CD4-positive, alpha-beta T cell treated with Interleukin-21 for 1 hour (primary cell): ENCODE measurements at regions not wholly inside any gene's neighbourhood (a gene's known extent, or its start where the extent isn't known, plus 50 kb on each side); places are given as distances from the start of the nearest gene placed in this dataset.
"Not testable (repeated sequence)": the region's sequence is repeated elsewhere in the genome, so short reads cannot be mapped to it uniquely, and the experiment has no call there.

Experiments
- DNase-seq: peaks from one replicate; pipeline ENCODE4 v3.0.0-alpha.2; 2020

DNA sequence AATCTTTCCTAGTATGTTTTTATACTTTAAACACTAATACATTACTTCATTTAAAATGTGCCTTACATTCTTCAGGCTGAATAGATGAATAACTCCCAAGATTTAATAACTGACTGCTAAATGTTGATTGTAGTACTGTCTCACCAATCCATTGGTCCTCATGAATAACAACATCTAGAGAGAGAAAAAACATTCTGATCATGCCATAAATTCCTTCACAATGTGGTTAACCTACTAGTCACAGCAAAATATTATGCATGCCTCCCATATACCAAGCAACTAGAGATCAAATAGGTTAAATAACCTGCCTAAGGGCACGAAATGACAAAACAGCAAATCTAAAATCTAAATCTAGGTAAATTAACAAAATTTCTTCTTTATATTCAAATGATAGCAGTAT, 66.2 kb downstream of the SYT15 start:
- not testable (repeated sequence) for DNase-seq

DNA sequence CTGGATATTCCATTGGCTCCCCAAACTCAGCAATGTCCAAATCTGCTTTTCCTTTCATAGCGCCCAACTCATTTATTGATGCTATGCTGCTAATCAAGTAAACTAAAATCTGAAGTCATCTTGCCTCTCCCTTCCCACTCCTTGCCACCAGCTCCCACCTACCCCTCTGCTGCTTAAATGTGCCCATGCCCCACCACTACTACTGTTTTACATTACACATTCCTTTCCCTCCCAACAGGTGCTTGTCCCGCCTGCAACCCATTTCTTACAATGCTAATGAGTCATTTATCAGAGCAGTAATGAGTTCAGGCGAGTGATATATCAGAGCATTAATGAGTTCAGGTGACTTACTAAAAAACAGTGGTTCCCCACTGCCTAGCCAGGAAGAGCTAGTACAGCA, 67.2 kb downstream of the SYT15 start:
- DNase-seq: not testable (repeated sequence)

DNA sequence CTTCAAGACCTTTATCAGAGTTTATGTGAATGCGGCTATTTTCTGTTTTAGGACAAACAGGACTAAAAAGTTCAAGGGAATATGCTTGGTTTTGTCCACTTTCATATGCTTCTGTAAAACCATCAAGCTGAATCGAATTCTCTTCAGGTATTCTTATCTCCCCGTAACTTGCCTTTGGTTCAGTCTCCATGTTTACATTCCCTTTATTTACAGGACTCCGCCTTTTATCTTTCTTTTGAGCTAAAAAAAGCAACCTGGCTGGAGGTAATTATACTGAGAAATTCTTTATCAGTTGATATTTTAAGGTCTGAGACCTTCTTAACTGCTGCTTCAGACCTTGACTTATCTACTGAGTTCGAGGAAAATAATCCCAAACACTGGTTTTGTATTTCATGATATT, 72.0 kb downstream of the SYT15 start:
- DNase-seq: not testable (repeated sequence)

DNA sequence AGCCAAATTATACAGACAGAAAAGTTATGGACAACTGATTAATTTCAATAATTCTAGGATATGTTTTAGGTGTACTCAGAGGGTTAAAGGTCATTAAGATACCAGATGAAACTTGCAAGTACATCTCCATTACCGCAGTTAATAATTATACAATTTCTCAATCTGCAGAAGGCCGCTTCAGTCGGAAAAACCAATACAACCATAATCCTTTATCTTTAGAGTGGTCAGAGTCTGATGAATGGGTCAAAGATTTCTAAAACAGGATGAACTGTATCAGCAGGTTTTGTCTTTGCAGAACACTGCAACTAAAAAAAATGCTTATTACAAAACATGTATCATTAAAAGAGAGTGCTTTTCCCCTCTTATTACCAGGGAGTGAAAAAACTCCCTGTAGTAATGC, 78.5 kb downstream of the SYT15 start:
- not testable (repeated sequence) for DNase-seq

DNA sequence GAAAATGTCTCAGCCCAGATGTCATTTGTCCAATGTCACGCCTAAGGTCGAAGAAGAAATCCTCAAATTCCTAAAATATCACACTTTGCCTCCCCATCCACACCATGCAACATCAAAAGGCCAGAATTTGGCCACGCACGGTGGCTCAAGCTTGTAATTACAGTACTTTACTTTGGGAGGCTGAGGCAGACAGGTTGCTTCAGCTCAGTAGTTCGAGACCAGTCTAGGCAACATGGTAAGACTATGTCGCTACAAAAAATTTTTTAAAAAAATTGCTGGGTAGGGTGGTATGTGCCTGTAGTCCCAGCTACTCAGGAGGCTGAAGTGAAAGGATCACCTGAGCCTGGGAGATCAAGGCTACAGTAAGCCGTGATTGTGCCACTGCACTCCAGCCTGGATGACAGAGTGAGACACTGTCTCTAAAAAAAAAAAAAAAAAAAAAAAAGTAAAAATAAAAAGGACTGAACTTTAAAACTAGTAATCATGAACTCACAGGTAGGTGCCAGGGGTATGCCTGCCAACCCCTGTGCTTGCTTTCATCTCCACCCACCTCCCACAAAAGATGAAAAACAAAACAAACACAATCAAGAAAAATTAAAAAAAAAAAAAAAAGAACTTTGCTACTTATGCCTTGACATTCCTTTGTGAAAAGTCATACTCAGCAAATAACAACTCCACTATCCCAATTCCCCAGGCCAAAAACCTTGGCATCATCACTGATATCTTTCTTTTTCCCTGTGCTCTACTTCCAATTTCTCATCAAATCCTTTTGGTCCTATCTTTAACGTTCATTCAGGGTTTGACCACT, 81.3 kb downstream of the SYT15 start:
- DNase-seq: not testable (repeated sequence)

DNA sequence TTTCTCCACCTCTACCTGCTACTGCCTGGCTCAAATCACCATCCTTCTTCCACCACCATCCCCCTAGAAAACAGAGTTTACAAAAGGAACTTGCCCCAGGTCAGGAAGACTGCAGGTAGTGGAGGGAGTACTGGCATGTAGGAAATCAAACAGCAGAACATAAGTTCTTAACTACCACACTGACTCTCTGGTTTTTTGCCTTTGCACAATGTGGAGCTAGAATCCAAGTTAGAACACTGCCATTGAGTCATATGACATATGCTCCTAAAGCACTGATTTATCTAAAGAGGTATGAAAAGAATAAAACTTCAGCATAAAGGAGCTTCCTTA, 81.9 kb downstream of the SYT15 start:
- DNase-seq: not testable (repeated sequence)

DNA sequence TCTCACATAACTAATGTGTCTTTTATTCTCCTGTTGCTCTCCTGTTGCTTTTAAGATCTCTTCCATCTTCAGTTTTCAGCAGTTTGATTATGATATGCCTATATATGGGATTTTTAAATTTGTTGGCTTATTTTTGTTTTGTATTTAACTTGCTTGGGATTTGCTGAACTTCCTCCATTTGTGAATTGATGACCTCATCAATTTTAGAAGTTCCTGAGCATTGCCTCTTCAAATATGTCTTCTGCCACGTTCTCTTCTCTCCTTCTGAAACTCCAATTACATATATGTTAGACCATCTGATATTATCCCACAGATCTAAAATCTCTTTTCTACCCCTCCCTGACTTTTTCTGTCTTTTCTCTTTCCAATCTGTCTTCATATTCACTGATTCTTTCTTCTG, 86.6 kb downstream of the SYT15 start:
- not testable (repeated sequence) for DNase-seq

DNA sequence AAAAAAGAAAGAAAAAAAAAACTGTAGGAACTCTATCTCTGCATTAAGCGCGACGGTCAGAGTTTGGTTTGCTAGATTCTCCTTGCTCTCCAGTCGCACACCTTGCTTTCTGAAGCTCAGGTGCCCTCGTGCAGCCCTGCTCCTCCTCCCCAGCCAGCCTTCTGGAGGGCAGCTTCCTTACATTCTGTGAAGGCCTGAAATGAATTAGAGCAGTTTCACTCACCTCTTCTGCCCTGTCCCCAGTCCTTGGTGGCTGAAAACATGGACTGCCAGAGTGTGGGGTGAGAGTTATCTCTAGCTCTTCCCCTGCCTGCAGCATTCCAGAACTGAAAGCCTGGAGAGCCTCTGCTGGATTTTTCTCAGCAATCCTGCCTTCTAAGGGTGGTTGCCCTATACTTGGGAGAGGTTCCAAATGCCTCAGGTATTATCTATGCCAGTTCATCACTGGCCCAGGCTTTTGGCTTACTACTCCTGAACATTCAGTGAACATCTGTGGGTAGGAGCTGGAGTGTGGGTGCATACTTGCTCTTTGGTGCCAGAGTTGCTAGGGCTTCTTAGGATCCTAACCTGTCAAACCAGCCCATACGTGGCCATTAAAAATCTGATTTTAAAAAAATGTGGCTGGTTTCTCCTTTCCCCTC, 89.5 kb downstream of the SYT15 start:
- not testable (repeated sequence) for DNase-seq

DNA sequence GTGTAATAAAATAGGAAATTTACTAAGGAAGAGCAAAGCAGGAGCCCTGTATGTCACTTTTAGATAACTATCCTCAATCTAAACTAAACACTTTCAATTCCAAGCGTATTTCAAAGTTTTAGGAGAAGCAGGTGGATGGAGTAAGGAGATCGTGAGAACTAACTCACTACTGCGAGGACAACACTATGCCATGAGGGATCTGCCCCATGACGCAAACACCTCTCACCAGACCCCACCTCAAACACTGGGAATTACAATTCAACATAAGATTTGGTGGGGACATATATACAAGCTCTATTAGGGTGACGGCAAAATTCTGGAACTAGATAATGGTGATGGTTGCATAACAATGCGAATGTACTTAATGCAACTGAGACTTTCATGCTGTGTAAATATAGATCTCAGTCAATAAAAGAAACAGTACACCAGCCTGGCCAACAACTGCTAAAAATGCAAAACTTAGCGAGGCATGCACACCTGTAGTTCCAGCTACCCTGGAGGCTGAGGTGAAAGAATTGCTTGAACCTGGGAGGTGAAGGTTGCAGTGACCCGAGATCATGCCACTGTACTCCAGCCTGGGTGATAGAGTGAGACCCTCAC, 99.0 kb downstream of the SYT15 start:
- DNase-seq: not testable (repeated sequence)

DNA sequence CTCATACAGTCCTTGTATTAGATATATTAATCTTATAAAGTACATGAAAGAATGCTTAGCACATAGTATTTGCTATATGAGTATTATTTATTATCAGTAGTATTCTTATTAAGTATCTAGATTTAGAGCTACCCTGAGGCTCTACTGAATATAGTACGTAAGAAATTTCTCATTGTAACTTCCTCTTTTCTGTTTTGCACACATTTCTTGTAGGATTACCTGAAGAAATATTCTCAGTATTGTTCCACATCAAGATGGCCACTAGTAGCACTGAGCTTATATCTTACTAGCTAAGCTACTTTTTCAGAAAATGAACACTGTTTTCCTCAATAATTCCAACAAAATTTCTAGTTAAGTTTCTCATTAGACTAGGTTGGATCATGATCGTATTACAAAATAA, 112.5 kb downstream of the SYT15 start:
- not testable (repeated sequence) for DNase-seq

DNA sequence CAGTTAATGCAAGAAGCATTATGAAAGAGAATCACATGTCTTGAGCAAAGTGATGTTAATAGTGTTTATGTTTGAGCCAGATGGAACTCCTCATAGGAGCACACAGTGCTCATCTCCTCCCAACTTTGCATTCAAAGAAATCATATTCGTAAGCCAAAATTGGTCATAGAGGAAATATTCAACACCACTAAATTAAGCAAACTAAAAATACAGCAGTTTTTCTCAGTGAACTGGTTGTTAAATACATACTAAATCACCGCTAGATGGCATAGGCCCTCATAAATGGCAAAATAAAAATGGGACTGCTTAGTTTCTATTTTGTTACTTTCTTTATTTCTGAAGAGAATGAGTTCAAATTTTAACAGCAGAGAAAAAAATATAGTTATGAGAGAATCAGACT, 114.3 kb downstream of the SYT15 start:
- DNase-seq: peak; percentile 14

DNA sequence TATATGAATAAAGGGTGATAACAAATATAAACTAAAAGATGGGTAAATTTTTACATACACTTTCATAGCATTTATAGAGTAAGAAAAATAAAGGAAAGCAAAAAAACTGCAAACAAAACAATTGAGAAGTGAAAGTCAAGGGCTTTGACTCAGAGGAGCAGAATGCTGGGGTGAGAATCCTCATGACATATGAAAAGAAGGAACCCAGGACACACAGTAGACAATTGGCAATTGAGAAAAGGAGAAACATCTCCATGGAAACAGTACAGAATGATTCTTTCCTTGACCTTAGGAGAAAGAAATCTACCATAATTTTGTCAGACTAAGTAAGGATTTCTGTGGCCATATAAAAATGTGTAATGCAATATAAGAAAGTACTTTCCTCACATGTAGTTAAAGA, 138.3 kb downstream of the SYT15 start:
- DNase-seq: not testable (repeated sequence)

DNA sequence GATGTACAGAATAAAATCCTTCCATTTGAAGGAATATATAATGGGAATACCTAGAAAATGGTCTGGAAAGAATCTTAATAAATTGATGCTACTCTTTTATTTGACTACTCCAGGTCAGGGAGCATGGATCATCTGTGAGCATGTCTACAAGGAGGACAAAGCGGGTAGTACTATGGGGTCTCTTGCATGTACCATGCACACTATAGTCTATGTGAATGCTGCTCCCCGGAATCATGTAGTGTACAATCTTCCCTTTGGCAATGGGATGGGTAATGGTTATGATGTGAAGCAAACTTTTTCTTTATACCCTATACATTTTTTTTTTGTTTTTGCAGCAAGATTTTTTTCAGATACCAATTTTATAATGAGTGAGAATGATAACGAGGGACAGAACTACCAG, 139.1 kb downstream of the SYT15 start:
- DNase-seq: not testable (repeated sequence)

DNA sequence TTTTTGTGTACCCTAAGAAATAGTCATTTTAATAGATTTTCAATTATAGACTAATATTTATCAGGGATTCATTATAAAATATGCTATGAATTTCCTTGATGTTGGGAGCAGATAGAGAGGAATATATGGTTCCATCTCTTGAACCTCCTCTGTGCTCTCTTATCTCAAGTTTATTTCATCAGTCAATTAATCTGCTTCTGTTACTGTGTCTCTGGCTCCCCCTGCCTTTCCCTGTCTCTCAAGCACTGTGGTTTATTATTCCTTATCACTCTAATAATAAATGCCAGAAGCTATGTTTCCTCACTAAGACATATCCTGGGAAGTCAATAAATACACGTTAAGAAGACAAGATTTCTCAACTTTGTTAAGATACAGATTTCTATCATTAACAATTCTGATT, 141.5 kb downstream of the SYT15 start:
- DNase-seq: not testable (repeated sequence)

DNA sequence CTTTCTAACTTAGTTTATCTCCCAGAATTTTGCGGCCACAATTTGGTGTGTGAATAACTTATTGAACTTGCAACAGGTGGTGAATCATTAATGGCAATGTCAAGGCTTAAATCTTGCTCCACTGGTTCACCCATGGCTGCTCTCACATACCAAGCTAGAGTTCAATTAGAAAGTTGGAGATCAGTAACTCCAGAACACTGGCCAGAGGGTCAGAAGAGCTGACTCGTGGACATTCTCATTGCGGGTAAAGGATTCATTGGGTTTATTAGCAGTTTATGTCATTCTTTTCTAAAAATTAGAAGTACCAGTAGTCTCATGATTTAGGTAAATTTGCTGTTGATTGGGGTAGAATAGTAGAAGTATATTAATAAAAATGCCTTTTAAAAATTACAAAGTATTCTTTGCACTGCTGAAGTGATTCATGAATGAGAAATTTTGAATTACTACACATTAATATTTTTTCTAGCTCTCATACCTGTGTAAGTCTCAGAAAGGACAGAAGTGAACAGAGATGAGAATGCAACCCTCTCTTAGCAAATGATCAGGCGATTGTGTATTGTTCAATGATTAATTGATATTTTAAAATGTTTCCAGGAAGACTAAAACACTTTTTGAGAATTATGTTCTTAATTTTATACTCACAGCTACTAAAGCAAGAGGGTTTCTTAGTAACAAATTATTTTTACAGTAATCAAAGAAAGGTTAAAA, 142.0 kb downstream of the SYT15 start:
- not testable (repeated sequence) for DNase-seq

DNA sequence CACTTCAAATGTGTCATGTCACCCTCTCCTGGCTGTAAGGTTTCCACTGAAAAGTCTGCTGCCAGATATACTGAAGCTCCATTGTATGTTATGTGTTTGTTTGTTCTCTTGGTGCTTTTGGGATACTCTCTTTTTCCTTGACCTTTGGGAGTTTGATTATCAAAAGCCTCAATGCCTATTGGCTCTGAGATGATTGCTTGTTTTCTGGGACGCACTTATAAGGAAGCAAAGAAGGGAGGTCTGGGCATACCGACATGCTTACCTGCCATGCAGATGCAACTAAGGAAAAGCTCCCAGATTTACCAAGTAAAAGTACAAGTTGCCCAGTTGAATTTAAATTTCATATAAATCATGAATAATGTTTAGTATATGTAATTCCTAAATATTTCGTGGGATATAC, 145.3 kb downstream of the SYT15 start:
- DNase-seq: not testable (repeated sequence)

DNA sequence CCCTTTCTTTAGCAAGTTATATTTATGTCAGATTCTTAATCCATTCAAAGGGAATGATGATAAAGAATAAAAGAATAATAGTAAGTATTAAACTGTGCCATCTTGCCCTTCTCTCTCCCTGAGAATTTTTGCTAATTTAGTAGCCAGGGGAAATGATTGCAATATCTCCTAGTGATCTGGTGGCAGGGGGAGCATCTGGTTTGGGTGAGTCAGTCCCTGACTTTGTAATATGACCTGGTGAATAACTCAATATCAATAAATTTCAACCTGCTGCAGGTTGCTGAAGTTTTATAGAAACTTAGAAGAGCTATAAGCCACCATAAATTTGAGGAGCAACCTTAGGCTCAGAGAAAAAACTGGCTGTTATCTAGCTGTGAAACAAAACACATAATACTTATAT, 149.4 kb downstream of the SYT15 start:
- DNase-seq: not testable (repeated sequence)

DNA sequence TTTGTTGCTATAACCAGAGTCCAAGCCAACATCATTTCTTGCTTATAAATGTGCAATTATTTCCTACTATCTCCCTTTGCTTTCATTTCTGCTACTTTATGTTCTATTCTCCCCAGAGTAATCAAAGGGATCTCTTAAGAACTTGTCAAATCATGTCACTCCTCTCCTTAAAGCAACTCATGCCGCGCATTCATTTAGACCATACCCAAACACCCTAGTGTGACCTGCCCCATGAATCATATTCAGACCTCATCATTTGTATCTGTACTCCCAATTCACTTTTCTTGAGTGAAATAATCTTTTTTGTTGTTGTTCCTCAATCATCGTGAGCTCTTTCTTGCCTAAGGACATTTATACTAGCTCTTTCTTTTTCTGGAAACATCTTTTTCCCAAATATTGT, 151.8 kb downstream of the SYT15 start:
- DNase-seq: not testable (repeated sequence)

DNA sequence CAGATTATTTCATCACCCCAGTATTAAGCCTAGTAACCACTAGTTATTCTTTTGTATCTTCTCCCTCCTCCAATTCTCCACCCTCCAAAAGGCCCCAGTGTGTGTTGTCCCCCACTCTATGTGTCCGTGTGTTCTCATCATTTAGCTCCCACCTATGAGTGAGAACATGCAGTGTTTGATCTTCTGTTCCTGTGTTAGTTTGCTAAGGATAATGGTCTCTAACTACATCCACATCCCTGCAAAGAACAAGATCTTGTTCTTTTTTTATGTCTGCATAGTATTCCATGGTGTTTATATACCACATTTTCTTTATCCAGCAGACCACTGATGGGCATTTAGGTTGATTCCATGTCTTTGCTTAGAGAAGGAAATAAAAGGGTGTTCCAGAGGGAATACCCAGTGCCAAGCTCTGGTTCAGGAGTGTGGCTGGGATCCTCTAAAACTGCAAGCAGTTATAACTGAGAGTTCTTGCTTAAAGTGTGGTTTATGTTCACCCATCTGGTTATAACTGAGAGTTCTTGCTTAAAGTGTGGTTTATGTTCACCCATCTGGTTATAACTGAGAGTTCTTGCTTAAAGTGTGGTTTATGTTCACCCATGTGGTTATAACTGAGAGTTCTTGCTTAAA, 154.8 kb downstream of the SYT15 start:
- not testable (repeated sequence) for DNase-seq

DNA sequence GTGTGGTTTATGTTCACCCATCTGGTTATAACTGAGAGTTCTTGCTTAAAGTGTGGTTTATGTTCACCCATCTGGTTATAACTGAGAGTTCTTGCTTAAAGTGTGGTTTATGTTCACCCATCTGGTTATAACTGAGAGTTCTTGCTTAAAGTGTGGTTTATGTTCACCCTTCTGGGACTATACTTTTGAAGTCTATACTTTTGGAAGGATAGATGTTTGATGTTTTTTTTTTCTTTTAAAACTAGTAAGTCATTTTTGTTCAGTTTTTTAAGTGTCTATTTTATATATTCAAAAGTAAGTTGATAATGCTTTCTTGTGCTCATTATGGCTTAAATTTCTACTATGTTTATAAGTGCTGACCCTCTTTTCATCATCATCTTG, 155.3 kb downstream of the SYT15 start:
- DNase-seq: not testable (repeated sequence)

DNA sequence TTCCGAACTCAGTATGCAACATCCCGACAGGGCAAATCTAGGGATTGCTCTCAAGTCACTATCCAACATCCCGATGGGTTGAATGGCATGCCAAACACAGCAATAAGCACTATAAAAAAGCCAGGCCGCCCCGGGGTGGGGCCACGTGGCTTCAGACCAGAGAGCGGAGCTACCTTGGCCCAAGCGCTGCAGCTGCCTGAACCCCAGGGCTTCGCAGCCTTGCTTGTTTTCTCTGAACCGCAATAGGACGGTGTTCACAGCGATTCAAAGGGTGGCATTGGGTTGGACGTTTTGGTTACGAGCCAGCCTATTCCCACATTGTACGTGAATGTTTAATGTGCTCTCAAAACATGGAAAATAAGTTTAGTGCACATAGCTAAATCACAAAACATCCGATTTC, 161.0 kb downstream of the SYT15 start:
- not testable (repeated sequence) for DNase-seq

DNA sequence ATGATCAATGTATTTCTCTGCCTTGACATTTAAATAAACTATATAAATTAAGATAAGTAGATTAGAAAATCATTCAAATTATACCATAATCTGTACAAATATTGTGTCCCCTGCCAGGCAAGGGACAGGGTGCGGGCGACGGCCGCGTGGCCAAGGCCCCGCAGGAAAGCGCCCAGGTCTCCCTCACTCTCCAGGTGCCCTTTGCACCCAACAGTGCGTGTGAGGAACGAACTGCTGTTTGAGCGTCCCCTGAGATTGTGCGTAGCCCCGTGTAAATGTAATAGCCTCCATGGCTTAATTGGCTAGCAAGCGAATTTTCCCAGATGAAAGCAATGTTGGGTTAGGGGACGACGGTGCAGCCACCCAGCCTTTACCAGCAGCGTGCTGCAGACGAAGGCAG, 161.4 kb downstream of the SYT15 start:
- DNase-seq: not testable (repeated sequence)

DNA sequence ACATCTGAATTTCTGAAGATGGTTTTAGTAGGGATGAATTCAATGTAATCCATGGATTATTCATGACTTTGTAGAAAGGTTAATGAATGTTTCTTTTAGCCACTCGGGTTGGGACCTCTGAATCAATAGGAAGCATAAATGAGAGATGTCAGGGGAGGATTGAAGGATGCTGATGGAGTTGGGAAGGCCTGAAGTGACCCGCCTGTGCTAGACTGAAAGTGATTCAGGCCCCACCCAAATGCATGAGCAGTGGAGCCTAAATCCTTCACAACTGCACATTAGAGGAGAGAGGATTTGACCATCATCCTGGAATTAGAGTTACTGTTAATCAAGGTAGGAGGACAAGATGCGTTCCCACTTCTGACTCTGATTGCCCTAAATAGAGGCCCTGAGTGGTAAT, 162.2 kb upstream of the PTPN20 start:
- not testable (repeated sequence) for DNase-seq
